ENCODE measurements at regions not wholly inside any gene's neighbourhood (a gene's known extent, or its start where the extent isn't known, plus 50 kb on each side); places are given as distances from the start of the nearest gene placed in this dataset.

DNA sequence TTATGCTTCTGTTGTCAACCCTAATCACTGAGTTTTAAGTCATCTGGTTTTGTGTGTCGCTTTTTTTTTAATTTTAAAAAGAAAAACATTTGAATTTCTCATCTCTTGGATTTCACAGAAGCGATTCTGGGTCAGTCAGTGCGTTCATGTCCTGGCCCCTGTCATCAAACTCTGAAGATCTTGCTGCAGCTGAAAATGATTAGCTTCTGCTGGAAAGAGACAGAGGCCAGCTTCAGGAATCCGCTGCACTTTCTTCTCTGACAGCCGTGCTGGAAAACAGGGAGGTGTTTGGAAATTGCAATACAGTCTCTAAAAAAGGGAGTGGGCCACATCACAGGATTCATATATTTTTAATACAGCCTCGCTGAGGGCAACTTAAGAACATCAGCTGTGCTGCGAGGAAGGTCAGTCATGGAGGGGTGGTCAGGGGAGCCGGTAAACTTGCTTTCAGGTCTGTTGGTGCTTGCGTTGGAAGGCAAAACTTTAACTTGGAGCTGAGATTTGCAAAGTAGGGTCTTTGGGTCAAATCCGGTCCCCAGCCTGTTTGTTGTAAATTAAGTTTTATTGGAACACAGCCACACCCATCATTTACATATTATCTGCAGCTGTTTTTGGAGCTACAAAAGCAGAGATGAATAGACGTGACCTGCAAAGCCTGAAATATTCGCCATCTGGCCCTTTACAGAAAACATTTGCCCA, 190.8 kb downstream of the AACS start:
- TF ChIP-seq CTCF (conservative IDR thresholded peaks at IDR 0.05 in 1 of 2, IDR thresholded peaks at IDR 0.05 in 1 of 2; ENCODE audit: extremely low read depth in 1 of 2, insufficient read depth in 1 of 2, low read depth in 1 of 2, low read length in 2 of 2) (no peak), EZH2 (IDR thresholded peaks at IDR 0.05; ENCODE audit: borderline replicate concordance, low read length) (no peak)

Data from mammary epithelial cell (primary cell).